C4-2B (cell line): ENCODE measurements at regions not wholly inside any gene's neighbourhood (a gene's known extent, or its start where the extent isn't known, plus 50 kb on each side); places are given as distances from the start of the nearest gene placed in this dataset.
A peak's percentile ranks its signal among the peaks of the same experiment; 100 is the strongest.

Experiments
- H3K27ac ChIP-seq: fragments of 450-650 bp; 2 replicates; pipeline ENCODE4 v1.5.1; 2017
- ZFX ChIP-seq: fragments of 450-650 bp; IDR thresholded peaks from 2 replicates; pipeline ENCODE4 v1.6.1; 2017
- TF ChIP-seq, protein P1 (sequence below): fragments of 450-650 bp; conservative IDR thresholded peaks from 2 replicates; pipeline ENCODE4 v1.5.1; 2017; ENCODE audit warnings: mild to moderate bottlenecking

DNA sequence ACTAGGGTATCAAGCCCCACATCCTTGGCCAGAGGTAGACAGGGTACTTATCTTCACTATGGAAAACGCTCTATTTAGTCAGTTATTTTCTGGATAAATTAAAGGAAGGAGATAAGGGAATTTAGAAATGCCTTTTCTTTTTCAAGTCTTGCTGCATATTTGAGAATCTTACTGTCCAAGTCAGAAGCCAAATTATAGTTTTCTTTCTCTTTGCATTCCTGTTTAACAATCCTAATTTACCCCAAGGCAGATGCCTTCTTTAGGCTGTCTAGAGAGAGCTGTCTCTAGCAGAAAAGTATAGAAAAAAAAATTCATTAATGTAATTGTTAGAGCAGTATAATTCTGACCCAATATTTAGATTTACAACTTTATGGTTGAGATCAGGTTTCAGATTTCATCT is 64.4 kb upstream of the TBC1D5 start:
- no peak overlapping the region for H3K27ac ChIP-seq
- no peak for TF ChIP-seq ZFX
- TF ChIP-seq, protein P1, sequence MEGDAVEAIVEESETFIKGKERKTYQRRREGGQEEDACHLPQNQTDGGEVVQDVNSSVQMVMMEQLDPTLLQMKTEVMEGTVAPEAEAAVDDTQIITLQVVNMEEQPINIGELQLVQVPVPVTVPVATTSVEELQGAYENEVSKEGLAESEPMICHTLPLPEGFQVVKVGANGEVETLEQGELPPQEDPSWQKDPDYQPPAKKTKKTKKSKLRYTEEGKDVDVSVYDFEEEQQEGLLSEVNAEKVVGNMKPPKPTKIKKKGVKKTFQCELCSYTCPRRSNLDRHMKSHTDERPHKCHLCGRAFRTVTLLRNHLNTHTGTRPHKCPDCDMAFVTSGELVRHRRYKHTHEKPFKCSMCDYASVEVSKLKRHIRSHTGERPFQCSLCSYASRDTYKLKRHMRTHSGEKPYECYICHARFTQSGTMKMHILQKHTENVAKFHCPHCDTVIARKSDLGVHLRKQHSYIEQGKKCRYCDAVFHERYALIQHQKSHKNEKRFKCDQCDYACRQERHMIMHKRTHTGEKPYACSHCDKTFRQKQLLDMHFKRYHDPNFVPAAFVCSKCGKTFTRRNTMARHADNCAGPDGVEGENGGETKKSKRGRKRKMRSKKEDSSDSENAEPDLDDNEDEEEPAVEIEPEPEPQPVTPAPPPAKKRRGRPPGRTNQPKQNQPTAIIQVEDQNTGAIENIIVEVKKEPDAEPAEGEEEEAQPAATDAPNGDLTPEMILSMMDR: no peak

- H3K27ac ChIP-seq: peak overlapping the region; percentile 49
- TF ChIP-seq, protein P1: no peak
- TF ChIP-seq ZFX: no peak
These were observed 63.8 kb upstream of the TBC1D5 start for GRCh38 chr3:17806201-17806600.

GRCh38 chr3:17805461-17805940 is 63.1 kb upstream of the TBC1D5 start:
- TF ChIP-seq, protein P1: no peak
- TF ChIP-seq ZFX: no peak
- H3K27ac ChIP-seq: peak overlapping the region; percentile 49; the same call in 1 of the 2 replicates

DNA sequence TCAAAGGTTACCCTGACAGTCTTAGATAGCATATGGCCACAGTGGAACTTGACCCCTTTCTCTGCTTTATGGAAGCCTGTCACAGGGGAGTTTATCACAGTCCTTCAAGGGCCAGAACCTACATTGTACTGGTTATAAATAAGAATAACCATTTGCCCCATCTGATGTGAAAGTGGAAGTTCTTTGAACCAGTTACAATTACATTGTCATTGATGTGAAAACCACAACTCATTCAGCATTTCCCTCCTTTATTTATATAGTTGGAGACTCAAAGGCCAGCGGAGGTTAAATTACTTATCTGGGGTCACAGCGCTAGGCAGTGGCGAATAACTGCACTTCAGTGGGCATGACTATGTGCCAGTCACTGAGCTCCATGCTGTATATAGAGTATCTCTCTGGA is 60.5 kb upstream of the TBC1D5 start:
- TF ChIP-seq, protein P1: no peak
- no peak for TF ChIP-seq ZFX

DNA sequence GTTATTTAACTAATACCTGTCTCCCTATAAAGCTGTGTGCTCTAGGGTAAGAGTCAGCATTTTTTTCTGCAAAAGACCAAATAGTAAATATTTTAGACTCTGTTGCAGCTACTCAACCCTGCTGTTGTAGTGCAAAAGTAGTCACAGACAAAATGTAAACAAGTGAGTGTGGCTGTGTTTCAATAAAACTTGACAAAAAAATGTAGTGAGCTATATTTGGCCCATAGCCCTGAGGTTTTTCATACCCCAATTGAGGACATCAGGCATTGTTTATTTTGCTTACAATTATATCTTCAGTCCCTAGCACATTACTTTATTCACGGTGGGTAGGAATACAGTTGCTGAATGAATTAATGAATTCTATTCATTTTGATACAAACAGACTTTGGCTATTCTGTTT is 58.7 kb upstream of the TBC1D5 start:
- no peak for TF ChIP-seq ZFX
- TF ChIP-seq, protein P1: no peak
- no peak overlapping the region for H3K27ac ChIP-seq

More for the DNA sequence above, 60.5 kb upstream of the TBC1D5 start:
- no peak overlapping the region for H3K27ac ChIP-seq

GRCh38 chr3:17800232-17800631 is 57.8 kb upstream of the TBC1D5 start:
- no peak overlapping the region for H3K27ac ChIP-seq

DNA sequence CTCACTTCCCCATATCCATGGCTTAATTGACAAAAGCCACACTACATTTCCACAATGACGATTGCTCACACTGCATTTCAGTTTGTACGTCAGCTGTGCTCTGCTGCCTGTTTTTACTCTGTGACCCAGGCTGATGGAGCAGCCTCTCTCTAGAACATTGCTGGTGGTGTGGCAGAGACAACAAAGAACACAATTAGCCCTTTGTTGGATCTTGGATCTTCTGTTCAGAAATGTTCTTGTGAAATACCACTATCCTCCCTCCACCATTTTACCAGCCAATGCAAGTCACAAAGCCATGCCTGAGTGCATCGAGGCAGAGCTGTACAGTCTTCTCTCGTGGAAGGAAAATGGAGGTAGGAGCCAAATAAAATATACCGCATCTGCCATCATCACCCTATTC is 56.9 kb upstream of the TBC1D5 start:
- no peak overlapping the region for H3K27ac ChIP-seq
- TF ChIP-seq, protein P1: no peak
- TF ChIP-seq ZFX: no peak

More at GRCh38 chr3:17800232-17800631, 57.8 kb upstream of the TBC1D5 start:
- TF ChIP-seq ZFX: no peak
- TF ChIP-seq, protein P1: no peak
